ENCODE measurements at regions not wholly inside any gene's neighbourhood (a gene's known extent, or its start where the extent isn't known, plus 50 kb on each side); places are given as distances from the start of the nearest gene placed in this dataset.

DNA sequence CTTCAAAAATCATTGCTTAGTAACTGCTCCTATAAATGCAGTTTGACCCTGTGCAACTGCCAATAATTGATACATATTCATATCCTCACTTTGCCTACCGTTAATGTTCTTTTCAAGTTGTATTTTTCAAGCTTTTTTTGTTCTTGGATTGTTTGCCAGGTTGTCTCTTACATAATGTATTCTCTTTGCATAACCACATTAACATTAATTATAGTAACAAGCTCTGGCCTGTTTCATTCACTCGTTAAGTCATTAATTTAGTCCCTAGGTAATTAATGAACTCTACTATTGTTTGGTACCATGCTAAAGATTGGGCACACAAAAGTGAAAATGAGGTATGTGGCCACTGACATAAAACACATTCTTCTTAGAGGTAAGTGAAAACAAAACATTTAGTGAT lies 1338.8 kb downstream of the NSUN3 start:
- Histone ChIP-seq H3K9me3 (ENCODE audit: low read length) (no peaks in the 10 kb centered on the region), H3K36me3 (ENCODE audit: insufficient read depth, low read length) (no peaks in the 10 kb centered on the region), H3K27me3 (ENCODE audit: insufficient read depth, low read length) (no peaks in the 10 kb centered on the region)

DNA sequence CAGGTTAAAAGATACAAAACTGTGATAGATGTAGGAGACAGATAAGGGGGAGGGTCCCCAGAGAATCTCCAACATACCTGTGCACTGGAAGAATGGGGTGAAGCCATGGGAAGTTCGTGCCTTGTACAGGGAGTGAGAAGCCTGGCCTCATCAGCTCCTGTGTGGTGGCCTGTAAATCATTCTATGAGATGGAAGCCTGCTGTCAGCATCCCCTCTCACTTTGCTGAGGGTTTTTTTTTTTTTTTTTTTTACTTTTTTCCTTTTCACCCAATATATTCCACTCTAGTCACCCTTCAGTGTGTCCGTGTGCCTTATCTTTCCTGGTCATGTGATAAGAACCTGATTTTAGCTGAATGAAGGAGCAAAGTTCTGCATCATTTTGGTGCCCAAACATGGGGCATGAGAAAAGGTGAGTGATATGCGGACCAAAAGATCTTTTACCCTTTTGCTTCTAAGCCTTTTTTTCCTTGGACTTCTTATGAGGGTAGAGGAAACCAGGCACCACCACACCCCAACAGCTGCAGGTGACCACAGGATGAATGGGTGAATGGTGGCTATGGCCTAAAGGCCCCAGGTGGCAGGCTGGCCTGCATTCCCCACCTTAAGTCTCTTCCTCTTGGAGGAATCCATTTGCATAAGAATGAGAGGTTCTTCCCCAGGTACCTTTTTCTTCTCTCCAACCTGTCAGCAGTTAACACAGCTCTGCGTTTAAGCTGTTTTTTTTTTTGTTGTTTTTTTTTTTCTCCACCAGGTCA lies 1345.0 kb downstream of the NSUN3 start:
- TF ChIP-seq CTCF (IDR thresholded peaks at IDR 0.05; ENCODE audit: low read length) (no peak), EZH2 (IDR thresholded peaks at IDR 0.05; ENCODE audit: borderline replicate concordance, low read length) (no peak)
- no peaks in the 10 kb centered on the region for H3K4me1 ChIP-seq (ENCODE audit: insufficient read depth, low read length, severe bottlenecking)
- H3K27me3 ChIP-seq (ENCODE audit: insufficient read depth, low read length) = no peaks in the 10 kb centered on the region
- H3F3A ChIP-seq (ENCODE audit: insufficient read depth, low read length) = no peaks in the 10 kb centered on the region
- H2AFZ ChIP-seq (ENCODE audit: low read length) = no peak overlapping the region
- no peak overlapping the region for H3K4me2 ChIP-seq (ENCODE audit: low read length)
- no peak overlapping the region for H3K4me3 ChIP-seq (ENCODE audit: low read depth, low read length, poor library complexity, severe bottlenecking)
- no peaks in the 10 kb centered on the region for H3K9me3 ChIP-seq (ENCODE audit: low read length)
- H3K27ac ChIP-seq (ENCODE audit: low read depth, low read length, poor library complexity, severe bottlenecking) = no peak overlapping the region
- no peaks in the 10 kb centered on the region for H4K20me1 ChIP-seq (ENCODE audit: insufficient read depth, low read length)
- H3K79me2 ChIP-seq (ENCODE audit: insufficient read depth, low read length) = no peaks in the 10 kb centered on the region
- H3K36me3 ChIP-seq (ENCODE audit: insufficient read depth, low read length) = no peaks in the 10 kb centered on the region
- H3K9ac ChIP-seq (ENCODE audit: low read length) = no peak overlapping the region
- no peaks in the 10 kb centered on the region for H3K9me2 ChIP-seq (ENCODE audit: low read depth, low read length)

More for the DNA sequence above, 1338.8 kb downstream of the NSUN3 start:
- no peaks in the 10 kb centered on the region for H4K20me1 ChIP-seq (ENCODE audit: insufficient read depth, low read length)
- no peaks in the 10 kb centered on the region for H3K9me2 ChIP-seq (ENCODE audit: low read depth, low read length)
- H2AFZ ChIP-seq (ENCODE audit: low read length) = no peak overlapping the region
- H3K27ac ChIP-seq (ENCODE audit: low read depth, low read length, poor library complexity, severe bottlenecking) = no peak overlapping the region
- no peaks in the 10 kb centered on the region for H3K4me1 ChIP-seq (ENCODE audit: insufficient read depth, low read length, severe bottlenecking)
- H3K4me3 ChIP-seq (ENCODE audit: low read depth, low read length, poor library complexity, severe bottlenecking) = no peak overlapping the region
- TF ChIP-seq EZH2 (IDR thresholded peaks at IDR 0.05; ENCODE audit: borderline replicate concordance, low read length) = no peak
- TF ChIP-seq CTCF (IDR thresholded peaks at IDR 0.05; ENCODE audit: low read length) = no peak
- no peaks in the 10 kb centered on the region for H3F3A ChIP-seq (ENCODE audit: insufficient read depth, low read length)
- no peak overlapping the region for H3K9ac ChIP-seq (ENCODE audit: low read length)
- H3K79me2 ChIP-seq (ENCODE audit: insufficient read depth, low read length) = no peaks in the 10 kb centered on the region
- H3K4me2 ChIP-seq (ENCODE audit: low read length) = no peak overlapping the region

DNA sequence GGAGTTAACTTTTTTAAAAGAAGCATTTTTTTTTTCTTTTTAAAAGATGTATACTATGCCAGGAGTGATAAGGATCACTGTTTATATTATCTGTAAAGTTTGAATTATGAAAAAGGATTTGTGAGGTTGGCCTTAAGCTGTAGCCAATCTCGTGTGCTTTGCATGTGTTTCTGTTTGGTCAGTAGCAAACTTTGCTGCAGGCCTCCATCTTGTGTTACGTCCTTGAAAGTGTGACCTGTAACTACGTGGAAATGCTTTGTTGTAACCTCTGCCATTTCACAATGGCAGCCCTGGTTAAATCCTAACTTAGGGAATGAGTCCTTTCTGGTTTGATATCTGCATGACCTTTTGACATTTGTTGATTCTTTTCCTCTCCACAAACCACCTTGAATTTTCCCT lies 1345.6 kb downstream of the NSUN3 start:
- Histone ChIP-seq H3K4me2 (ENCODE audit: low read length) (no peak overlapping the region), H2AFZ (ENCODE audit: low read length) (no peak overlapping the region)

More for the DNA sequence above, 1345.6 kb downstream of the NSUN3 start:
- Histone ChIP-seq H3K27me3 (ENCODE audit: insufficient read depth, low read length) (no peaks in the 10 kb centered on the region), H3K27ac (ENCODE audit: low read depth, low read length, poor library complexity, severe bottlenecking) (no peak overlapping the region), H3F3A (ENCODE audit: insufficient read depth, low read length) (no peaks in the 10 kb centered on the region), H3K9ac (ENCODE audit: low read length) (no peak overlapping the region), H3K36me3 (ENCODE audit: insufficient read depth, low read length) (no peaks in the 10 kb centered on the region), H3K4me3 (ENCODE audit: low read depth, low read length, poor library complexity, severe bottlenecking) (no peak overlapping the region), H3K4me1 (ENCODE audit: insufficient read depth, low read length, severe bottlenecking) (no peaks in the 10 kb centered on the region), H3K9me2 (ENCODE audit: low read depth, low read length) (no peaks in the 10 kb centered on the region), H3K9me3 (ENCODE audit: low read length) (no peaks in the 10 kb centered on the region), H3K79me2 (ENCODE audit: insufficient read depth, low read length) (no peaks in the 10 kb centered on the region), H4K20me1 (ENCODE audit: insufficient read depth, low read length) (no peaks in the 10 kb centered on the region)
- TF ChIP-seq CTCF (IDR thresholded peaks at IDR 0.05; ENCODE audit: low read length) = no peak
- TF ChIP-seq EZH2 (IDR thresholded peaks at IDR 0.05; ENCODE audit: borderline replicate concordance, low read length) = no peak
